IMR-90 (cell line): ENCODE measurements at regions not wholly inside any gene's neighbourhood (a gene's known extent, or its start where the extent isn't known, plus 50 kb on each side); places are given as distances from the start of the nearest gene placed in this dataset.
A peak's percentile ranks its signal among the peaks of the same experiment; 100 is the strongest.

Source experiments
- ATAC-seq: fragments of 200-7000 bp; cut with Tn5 transposase; 2 replicates; pipeline ENCODE4 v1.9.1; 2020; ENCODE audit warnings: low read depth, mild to moderate bottlenecking, moderate library complexity
- BruUV-seq: library from RNA; stranded (reverse); fragments of 400-500 nt; replicated peaks from 2 replicates; lab custom pipeline; 2021; lab: Mats Ljungman, UMichigan
- CTCF ChIA-PET: fragments of 300-600 bp; formaldehyde crosslinking; extraction: SDS; loops from one replicate; lab custom pipeline; 2021; ENCODE audit warnings: antibody characterized with exemption; lab: Yijun Ruan, JAX
- POLR2A ChIA-PET: fragments of 300-600 bp; sonication (Branson Sonifier 250); formaldehyde crosslinking; loops from one replicate; lab custom pipeline; 2022; ENCODE audit warnings: antibody characterized with exemption; ENCODE audit not compliant: unreplicated experiment; lab: Charles Lee
- DNase-seq: peaks from one replicate; pipeline ENCODE4 v3.0.0; 2013
- H2AFZ ChIP-seq: replicated peaks from 2 replicates; pipeline ENCODE3; 2013; ENCODE audit warnings: low read length, mild to moderate bottlenecking; ENCODE audit not compliant: poor library complexity
- H2AK5ac ChIP-seq: 2 replicates; pipeline ENCODE4 v1.6.1; 2013; ENCODE audit warnings: low read depth, low read length, inconsistent platforms
- H2AK9ac ChIP-seq: replicated peaks from 2 replicates; pipeline ENCODE3; 2013; ENCODE audit warnings: mild to moderate bottlenecking, low read depth, low read length, moderate library complexity; ENCODE audit not compliant: poor library complexity
- H2BK120ac ChIP-seq: 2 replicates; pipeline ENCODE4 v1.6.1; 2013; ENCODE audit warnings: low read depth, low read length, inconsistent platforms
- H2BK15ac ChIP-seq: 3 replicates; pipeline ENCODE4 v1.6.1; 2013; ENCODE audit warnings: low read depth, low read length, inconsistent platforms
- H2BK20ac ChIP-seq: 2 replicates; pipeline ENCODE4 v1.6.1; 2013; ENCODE audit warnings: low read depth, mild to moderate bottlenecking, inconsistent platforms, low read length, moderate library complexity
- H2BK5ac ChIP-seq: 2 replicates; pipeline ENCODE4 v1.6.1; 2013; ENCODE audit warnings: mild to moderate bottlenecking, low read depth, low read length, inconsistent platforms; ENCODE audit not compliant: poor library complexity, severe bottlenecking
- H3K14ac ChIP-seq: replicated peaks from 2 replicates; pipeline ENCODE4 v1.6.1; 2013; ENCODE audit warnings: low read depth, low read length, inconsistent platforms
- H3K18ac ChIP-seq: 2 replicates; pipeline ENCODE4 v1.6.1; 2013; ENCODE audit warnings: low read depth, low read length, control low read depth
- H3K23ac ChIP-seq: 2 replicates; pipeline ENCODE4 v1.6.1; 2013; ENCODE audit warnings: low read depth, low read length, inconsistent platforms
- H3K27ac ChIP-seq: 2 replicates; pipeline ENCODE4 v1.5.1; 2013; ENCODE audit warnings: mild to moderate bottlenecking, control low read depth, low read length; ENCODE audit not compliant: insufficient read depth
- H3K27me3 ChIP-seq: 2 replicates; pipeline ENCODE4 v1.6.1; 2013; ENCODE audit warnings: low read length; ENCODE audit not compliant: control insufficient read depth, insufficient read depth
- H3K36me3 ChIP-seq: 2 replicates; pipeline ENCODE4 v1.6.1; 2013; ENCODE audit warnings: low read length, mixed read lengths; ENCODE audit not compliant: control insufficient read depth, insufficient read depth
- H3K4ac ChIP-seq: 2 replicates; pipeline ENCODE4 v1.6.1; 2013; ENCODE audit warnings: low read depth, low read length, inconsistent platforms
- H3K4me1 ChIP-seq: 2 replicates; pipeline ENCODE4 v1.6.1; 2013; ENCODE audit warnings: low read length, mixed read lengths; ENCODE audit not compliant: control insufficient read depth, insufficient read depth
- H3K4me2 ChIP-seq: 2 replicates; pipeline ENCODE4 v1.6.1; 2013; ENCODE audit warnings: low read depth, mild to moderate bottlenecking, control low read depth, low read length, moderate library complexity
- H3K4me3 ChIP-seq: 2 replicates; pipeline ENCODE4 v1.5.1; 2013; ENCODE audit warnings: low read depth, mild to moderate bottlenecking, control low read depth, low read length, moderate library complexity; ENCODE audit not compliant: insufficient read depth
- H3K56ac ChIP-seq: 2 replicates; pipeline ENCODE4 v1.6.1; 2013; ENCODE audit warnings: low read length, inconsistent platforms; ENCODE audit not compliant: insufficient read depth; ENCODE audit errors: extremely low read depth
- H3K79me1 ChIP-seq, 2 experiments: 2 replicates each; pipeline ENCODE4 v1.6.1; 2013; ENCODE audit warnings: low read length in 2 of 2, inconsistent platforms in 1 of 2, low read depth in 1 of 2
- H3K9ac ChIP-seq: 2 replicates; pipeline ENCODE4 v1.6.1; 2013; ENCODE audit warnings: low read depth, low read length, control low read depth
- H3K9me1 ChIP-seq: 2 replicates; pipeline ENCODE4 v1.6.1; 2013; ENCODE audit warnings: low read length, inconsistent platforms; ENCODE audit not compliant: insufficient read depth
- H3K9me3 ChIP-seq: 2 replicates; pipeline ENCODE4 v1.6.1; 2013; ENCODE audit warnings: low read length; ENCODE audit not compliant: control insufficient read depth, insufficient read depth
- H4K20me1 ChIP-seq: 2 replicates; pipeline ENCODE4 v1.6.1; 2013; ENCODE audit warnings: low read length, inconsistent platforms; ENCODE audit not compliant: insufficient read depth
- H4K5ac ChIP-seq: 2 replicates; pipeline ENCODE4 v1.6.1; 2013; ENCODE audit warnings: mild to moderate bottlenecking, low read depth, low read length, control low read depth
- H4K8ac ChIP-seq, 2 experiments: 2 replicates each; pipeline ENCODE4 v1.6.1; 2013; ENCODE audit warnings: low read depth in 2 of 2, low read length in 2 of 2, control low read depth in 1 of 2, inconsistent platforms in 1 of 2
- H4K91ac ChIP-seq: 2 replicates; pipeline ENCODE4 v1.6.1; 2013; ENCODE audit warnings: low read depth, low read length, inconsistent platforms; ENCODE audit not compliant: insufficient read depth
- MAFK ChIP-seq: IDR thresholded peaks from 2 replicates; pipeline ENCODE4 v1.6.1; 2012; ENCODE audit warnings: low read depth, low read length, improper control_type of control experiment
- dilution Hi-C: fragments of 300-500 bp; cut with HindIII; formaldehyde crosslinking; loops from one replicate; pipeline ENCODE4 v1.14.3; 2018; ENCODE audit warnings: low sequenced_read_pairs; ENCODE audit not compliant: unreplicated experiment
- in situ Hi-C: fragments of 300-500 bp; cut with MboI; formaldehyde crosslinking; loops from 3 replicates; pipeline ENCODE4 v1.14.3; 2019; ENCODE audit warnings: low sequenced_read_pairs, inconsistent platforms, mixed read lengths
- intact Hi-C: fragments of 100-400 bp; cut with micrococcal nuclease; formaldehyde crosslinking; loops from 2 replicates; pipeline ENCODE4 v1.10.0; 2022
- TF ChIP-seq, protein P1 (sequence below): conservative IDR thresholded peaks from 2 replicates; pipeline ENCODE4 v1.5.1; 2012; ENCODE audit warnings: mild to moderate bottlenecking, low read depth, low read length, improper control_type of control experiment

- Histone ChIP-seq H3K4ac (no peak overlapping the region), H3K14ac (no peak overlapping the region), H4K5ac (no peak overlapping the region), H2BK5ac (no peak overlapping the region), H4K20me1 (no peaks in the 10 kb centered on the region), H4K8ac (no peak overlapping the region), H3K27me3 (no peaks in the 10 kb centered on the region), H3K9me3 (peaks cover 5% of the 10 kb centered on the region), H3K4me3 (no peak overlapping the region), H3K56ac (no peak overlapping the region), H3K4me2 (no peak overlapping the region), H3K36me3 (no peaks in the 10 kb centered on the region), H2AK9ac (no peak overlapping the region), H4K91ac (no peak overlapping the region), H3K4me1 (no peaks in the 10 kb centered on the region), H3K9ac (no peak overlapping the region), H2AFZ (no peak overlapping the region), H3K27ac (no peak overlapping the region), H3K23ac (no peak overlapping the region), H2AK5ac (no peak overlapping the region), H2BK120ac (no peak overlapping the region), H3K18ac (no peak overlapping the region), H3K9me1 (no peaks in the 10 kb centered on the region), H2BK15ac (no peak overlapping the region), H2BK20ac (no peak overlapping the region), H3K79me1 (no peaks in the 10 kb centered on the region)
- intact Hi-C loops (no loop called here), in situ Hi-C loops (no loop called here), dilution Hi-C loops (no loop called here)
- ChIA-PET POLR2A (no interaction called here), CTCF (no interaction called here)
- no peak for ATAC-seq
- TF ChIP-seq, protein P1, sequence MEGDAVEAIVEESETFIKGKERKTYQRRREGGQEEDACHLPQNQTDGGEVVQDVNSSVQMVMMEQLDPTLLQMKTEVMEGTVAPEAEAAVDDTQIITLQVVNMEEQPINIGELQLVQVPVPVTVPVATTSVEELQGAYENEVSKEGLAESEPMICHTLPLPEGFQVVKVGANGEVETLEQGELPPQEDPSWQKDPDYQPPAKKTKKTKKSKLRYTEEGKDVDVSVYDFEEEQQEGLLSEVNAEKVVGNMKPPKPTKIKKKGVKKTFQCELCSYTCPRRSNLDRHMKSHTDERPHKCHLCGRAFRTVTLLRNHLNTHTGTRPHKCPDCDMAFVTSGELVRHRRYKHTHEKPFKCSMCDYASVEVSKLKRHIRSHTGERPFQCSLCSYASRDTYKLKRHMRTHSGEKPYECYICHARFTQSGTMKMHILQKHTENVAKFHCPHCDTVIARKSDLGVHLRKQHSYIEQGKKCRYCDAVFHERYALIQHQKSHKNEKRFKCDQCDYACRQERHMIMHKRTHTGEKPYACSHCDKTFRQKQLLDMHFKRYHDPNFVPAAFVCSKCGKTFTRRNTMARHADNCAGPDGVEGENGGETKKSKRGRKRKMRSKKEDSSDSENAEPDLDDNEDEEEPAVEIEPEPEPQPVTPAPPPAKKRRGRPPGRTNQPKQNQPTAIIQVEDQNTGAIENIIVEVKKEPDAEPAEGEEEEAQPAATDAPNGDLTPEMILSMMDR = no peak
- TF ChIP-seq MAFK = peak; percentile 80
- no TSS peak for BruUV-seq
- no peak for DNase-seq
Observed at GRCh38 chr15:55017635-55018034, 179.1 kb downstream of the RSL24D1 start.
